CD4-positive, alpha-beta T cell (primary cell): ENCODE measurements at regions not wholly inside any gene's neighbourhood (a gene's known extent, or its start where the extent isn't known, plus 50 kb on each side); places are given as distances from the start of the nearest gene placed in this dataset.

Source experiments
- ATAC-seq: fragments of 200-7000 bp; cut with Tn5 transposase; one replicate; pipeline ENCODE4 v1.10.0; 2022; ENCODE audit warnings: mild to moderate bottlenecking; ENCODE audit not compliant: poor library complexity
- CTCF ChIA-PET: fragments of 350-600 bp; sonication (Branson Sonifier 250); formaldehyde crosslinking; loops from one replicate; lab custom pipeline; 2021; ENCODE audit warnings: antibody characterized with exemption, inconsistent platforms; lab: Charles Lee
- POLR2A ChIA-PET: fragments of 350-600 bp; sonication (Branson Sonifier 250); formaldehyde crosslinking; loops from one replicate; lab custom pipeline; 2021; ENCODE audit warnings: antibody characterized with exemption, inconsistent platforms; lab: Charles Lee
- DNase-seq, 14 experiments: peaks; one replicate each; pipeline ENCODE4 v3.0.0-alpha.2; 2013 to 2020; ENCODE audit warnings: mixed read lengths in 2 of 14
- H3K27ac ChIP-seq, 2 donors: one replicate each; pipeline versions ENCODE4 v1.5.1 to v1.7.0; 2013; ENCODE audit warnings: low read length in 2 of 2, low read depth in 1 of 2, mild to moderate bottlenecking in 1 of 2
- H3K27me3 ChIP-seq, 2 experiments: 1 replicate in 1 of 2; 2 replicates in 1 of 2; pipeline versions ENCODE4 v1.6.1 to v1.7.0; 2013; ENCODE audit warnings: low read length in 2 of 2, control low read depth in 1 of 2, mild to moderate bottlenecking in 1 of 2, moderate library complexity in 1 of 2; ENCODE audit not compliant: insufficient read depth in 2 of 2, control insufficient read depth in 1 of 2
- H3K36me3 ChIP-seq: one replicate; pipeline ENCODE4 v1.6.1; 2013; ENCODE audit warnings: low read length, control low read depth; ENCODE audit not compliant: insufficient read depth
- H3K4me1 ChIP-seq: one replicate; pipeline ENCODE4 v1.6.1; 2013; ENCODE audit warnings: low read length, control low read depth; ENCODE audit not compliant: insufficient read depth
- H3K4me3 ChIP-seq: one replicate; pipeline ENCODE4 v1.5.1; 2013; ENCODE audit warnings: mild to moderate bottlenecking, low read length, moderate library complexity
- H3K9me3 ChIP-seq, 2 experiments: 1 replicate in 1 of 2; 2 replicates in 1 of 2; pipeline versions ENCODE4 v1.6.1 to v1.7.0; 2013; ENCODE audit warnings: low read length in 2 of 2, mild to moderate bottlenecking in 2 of 2, control low read depth in 1 of 2, moderate library complexity in 1 of 2; ENCODE audit not compliant: control insufficient read depth in 1 of 2, insufficient read depth in 1 of 2
- H3K27ac Mint-ChIP-seq: one replicate; pipeline ENCODE4 v1.8.0; 2020; ENCODE audit warnings: mixed read lengths
- H3K27me3 Mint-ChIP-seq: one replicate; pipeline ENCODE4 v1.8.0; 2021; ENCODE audit warnings: mixed read lengths
- H3K36me3 Mint-ChIP-seq: one replicate; pipeline ENCODE4 v1.8.0; 2021; ENCODE audit warnings: low read depth, mixed read lengths
- H3K4me1 Mint-ChIP-seq: one replicate; pipeline ENCODE4 v1.8.0; 2021; ENCODE audit warnings: low read depth, mixed read lengths
- H3K4me3 Mint-ChIP-seq: one replicate; pipeline ENCODE4 v1.8.0; 2020; ENCODE audit warnings: mild to moderate bottlenecking, mixed read lengths
- H3K9me3 Mint-ChIP-seq: one replicate; pipeline ENCODE4 v1.8.0; 2020; ENCODE audit warnings: mixed read lengths
- intact Hi-C, 2 experiments: fragments of 100-400 bp; cut with DNase I in 1 of 2; cut with micrococcal nuclease in 1 of 2; formaldehyde crosslinking; loops; one replicate each; pipeline versions ENCODE4 v1.15.1 to v1.9.0; 2023 to 2025; cut with DNase I, micrococcal nuclease
- TF ChIP-seq, protein P1 (sequence below): fragments of 200-600 bp; IDR thresholded peaks from one replicate; pipeline ENCODE4 v1.8.0; 2022; ENCODE audit warnings: antibody characterized with exemption, mild to moderate bottlenecking

DNA sequence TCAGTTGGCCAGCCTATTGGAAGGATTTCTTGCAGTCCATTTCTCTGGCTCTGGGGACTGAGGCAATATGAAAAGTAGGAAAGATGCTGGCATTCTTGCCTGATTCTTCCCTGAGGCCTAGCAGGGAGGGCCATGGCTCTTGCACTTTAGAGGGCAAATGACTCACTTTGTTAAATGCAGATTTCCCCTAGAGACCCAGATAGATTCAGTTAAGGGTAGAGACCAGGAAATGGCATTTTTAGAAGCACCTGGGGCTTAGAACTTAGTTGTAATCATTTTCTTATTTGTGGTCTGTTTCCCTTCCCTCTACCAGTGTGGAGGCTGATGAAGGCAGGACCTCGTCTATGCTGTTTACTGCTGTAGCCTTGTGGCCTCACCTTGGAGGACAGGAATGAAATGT, 112.8 kb upstream of the NR3C1 start:
- Mint-ChIP-seq H3K27me3 (no peaks in the 10 kb centered on the region), H3K36me3 (no peaks in the 10 kb centered on the region), H3K9me3 (peaks cover 1% of the 10 kb centered on the region), H3K4me3 (no peak overlapping the region), H3K4me1 (no peaks in the 10 kb centered on the region), H3K27ac (no peak overlapping the region)
- Histone ChIP-seq H3K27me3 (no peaks in the 10 kb centered on the region), H3K4me3 (no peak overlapping the region), H3K9me3 (no peaks in the 10 kb centered on the region), H3K27ac (no peak overlapping the region), H3K4me1 (no peaks in the 10 kb centered on the region), H3K36me3 (no peaks in the 10 kb centered on the region)
- ChIA-PET CTCF (no interaction called here), POLR2A (no interaction called here)
- DNase-seq (no peak), ATAC-seq (no peak)
- intact Hi-C loops: no loop called here
- TF ChIP-seq, protein P1, sequence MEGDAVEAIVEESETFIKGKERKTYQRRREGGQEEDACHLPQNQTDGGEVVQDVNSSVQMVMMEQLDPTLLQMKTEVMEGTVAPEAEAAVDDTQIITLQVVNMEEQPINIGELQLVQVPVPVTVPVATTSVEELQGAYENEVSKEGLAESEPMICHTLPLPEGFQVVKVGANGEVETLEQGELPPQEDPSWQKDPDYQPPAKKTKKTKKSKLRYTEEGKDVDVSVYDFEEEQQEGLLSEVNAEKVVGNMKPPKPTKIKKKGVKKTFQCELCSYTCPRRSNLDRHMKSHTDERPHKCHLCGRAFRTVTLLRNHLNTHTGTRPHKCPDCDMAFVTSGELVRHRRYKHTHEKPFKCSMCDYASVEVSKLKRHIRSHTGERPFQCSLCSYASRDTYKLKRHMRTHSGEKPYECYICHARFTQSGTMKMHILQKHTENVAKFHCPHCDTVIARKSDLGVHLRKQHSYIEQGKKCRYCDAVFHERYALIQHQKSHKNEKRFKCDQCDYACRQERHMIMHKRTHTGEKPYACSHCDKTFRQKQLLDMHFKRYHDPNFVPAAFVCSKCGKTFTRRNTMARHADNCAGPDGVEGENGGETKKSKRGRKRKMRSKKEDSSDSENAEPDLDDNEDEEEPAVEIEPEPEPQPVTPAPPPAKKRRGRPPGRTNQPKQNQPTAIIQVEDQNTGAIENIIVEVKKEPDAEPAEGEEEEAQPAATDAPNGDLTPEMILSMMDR: no peak

DNA sequence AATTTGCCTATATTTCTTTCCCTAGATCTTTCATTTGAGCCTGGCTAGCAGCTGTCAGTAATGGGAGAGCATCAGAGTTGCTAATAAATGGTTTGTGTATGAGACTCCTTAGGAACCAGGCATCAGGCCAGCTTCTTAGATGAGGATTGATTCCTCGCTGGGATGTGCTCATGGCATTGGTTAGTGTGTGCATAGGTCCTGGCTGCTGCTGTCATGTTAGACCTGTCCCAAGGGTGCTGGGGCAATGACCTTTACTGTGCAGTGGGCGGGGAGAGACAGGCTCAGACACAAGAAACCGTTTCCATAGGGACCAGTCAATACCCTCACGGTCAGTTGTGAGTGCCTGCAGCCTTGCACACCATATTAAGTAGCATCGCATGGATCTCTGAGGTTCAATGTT, 112.3 kb upstream of the NR3C1 start:
- ATAC-seq: no peak
- H3K27me3 Mint-ChIP-seq: no peaks in the 10 kb centered on the region
- POLR2A ChIA-PET: no interaction called here
- no peak overlapping the region for H3K4me3 Mint-ChIP-seq
- Histone ChIP-seq H3K9me3 (no peaks in the 10 kb centered on the region), H3K27me3 (no peaks in the 10 kb centered on the region), H3K4me3 (no peak overlapping the region), H3K36me3 (no peaks in the 10 kb centered on the region), H3K27ac (no peak overlapping the region), H3K4me1 (no peaks in the 10 kb centered on the region)
- peaks cover 1% of the 10 kb centered on the region for H3K9me3 Mint-ChIP-seq
- no peak for DNase-seq
- TF ChIP-seq, protein P1: no peak
- CTCF ChIA-PET: no interaction called here
- H3K4me1 Mint-ChIP-seq: no peaks in the 10 kb centered on the region
- intact Hi-C loops: no loop called here
- no peak overlapping the region for H3K27ac Mint-ChIP-seq
- no peaks in the 10 kb centered on the region for H3K36me3 Mint-ChIP-seq

DNA sequence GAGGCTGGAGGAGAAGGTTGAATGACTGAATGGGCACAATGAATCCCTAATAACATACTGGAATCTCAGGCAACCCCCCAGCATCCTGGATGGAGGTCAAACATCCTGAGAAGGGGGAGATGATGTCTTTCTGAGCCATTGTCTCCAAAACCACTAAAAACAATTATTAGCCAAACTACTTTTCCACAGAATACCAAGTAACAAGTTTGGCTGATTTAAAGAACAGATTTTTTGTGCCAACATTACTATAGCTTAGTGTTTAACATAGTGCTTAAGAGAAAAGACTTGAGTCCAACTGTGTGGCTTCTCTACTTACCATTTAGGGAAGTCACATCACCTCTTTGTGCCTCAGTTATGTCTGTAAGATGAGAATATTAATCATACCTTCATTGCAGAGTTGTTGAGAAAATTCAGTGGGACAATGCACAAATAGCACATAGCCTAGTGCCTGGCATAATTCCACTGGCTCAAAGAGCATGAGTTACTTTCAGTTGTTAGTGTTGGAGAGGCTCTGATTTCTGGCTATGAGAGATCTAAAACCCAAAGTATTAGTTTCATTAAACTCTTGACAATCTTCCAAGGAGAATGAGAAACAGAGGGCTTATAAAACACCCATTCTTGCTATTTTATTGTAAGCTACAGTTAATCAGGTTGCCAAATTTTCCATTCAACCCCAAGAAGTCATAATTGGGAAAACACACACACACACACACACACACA, 111.3 kb upstream of the NR3C1 start:
- TF ChIP-seq, protein P1: no peak
- ATAC-seq: no peak
- no peak for DNase-seq
- ChIA-PET POLR2A (no interaction called here), CTCF (no interaction called here)
- intact Hi-C loops: no loop called here
- H3K36me3 Mint-ChIP-seq: no peaks in the 10 kb centered on the region
- H3K27me3 Mint-ChIP-seq: no peaks in the 10 kb centered on the region
- no peaks in the 10 kb centered on the region for H3K27me3 ChIP-seq
- H3K4me3 ChIP-seq: no peak overlapping the region
- no peaks in the 10 kb centered on the region for H3K4me1 Mint-ChIP-seq
- H3K27ac ChIP-seq: no peak overlapping the region
- H3K4me3 Mint-ChIP-seq: no peak overlapping the region
- peaks cover 1% of the 10 kb centered on the region for H3K9me3 Mint-ChIP-seq
- no peaks in the 10 kb centered on the region for H3K36me3 ChIP-seq
- H3K9me3 ChIP-seq: no peaks in the 10 kb centered on the region
- H3K4me1 ChIP-seq: no peaks in the 10 kb centered on the region
- H3K27ac Mint-ChIP-seq: no peak overlapping the region
